ENCODE measurements at regions not wholly inside any gene's neighbourhood (a gene's known extent, or its start where the extent isn't known, plus 50 kb on each side); places are given as distances from the start of the nearest gene placed in this dataset.

- Histone ChIP-seq H3K36me3 (no peaks in the 10 kb centered on the region), H3K4me1 (peaks cover 10% of the 10 kb centered on the region), H3F3A (ENCODE audit: low read depth) (no peaks in the 10 kb centered on the region), H3K9me3 (ENCODE audit: low read depth) (no peaks in the 10 kb centered on the region), H3K27ac (no peak overlapping the region), H3K4me3 (no peak overlapping the region), H3K4me2 (no peak overlapping the region), H2AFZ (replicated peaks) (no peak overlapping the region), H3K79me2 (ENCODE audit: low read depth) (no peaks in the 10 kb centered on the region), H3K27me3 (no peaks in the 10 kb centered on the region), H4K20me1 (ENCODE audit: low read depth) (no peaks in the 10 kb centered on the region), H3K9ac (no peak overlapping the region)
- no peak overlapping the region for H3K27ac Mint-ChIP-seq
- H3K36me3 Mint-ChIP-seq, result no peaks in the 10 kb centered on the region
- H3K4me1 Mint-ChIP-seq, result peaks cover 8% of the 10 kb centered on the region
- no peak overlapping the region for H3K4me3 Mint-ChIP-seq
- TF ChIP-seq CTCF (IDR thresholded peaks at IDR 0.05), result no peak
- no peak for TF ChIP-seq EZH2phosphoT487 (IDR thresholded peaks at IDR 0.05)
- no peak for TF ChIP-seq EZH2 (IDR thresholded peaks at IDR 0.05)
- no peaks in the 10 kb centered on the region for H3K27me3 Mint-ChIP-seq (ENCODE audit: insufficient read depth, low read depth)
- H3K9me3 Mint-ChIP-seq, result no peaks in the 10 kb centered on the region
- no peak for DNase-seq (ENCODE audit: low spot score)
These were observed 59.2 kb upstream of the TMEM47 start for GRCh38 chrX:34716302-34716701.

GRCh38 chrX:34734383-34734782 is 77.3 kb upstream of the TMEM47 start:
- TF ChIP-seq CTCF (IDR thresholded peaks at IDR 0.05), result no peak
- no peak for TF ChIP-seq EZH2phosphoT487 (IDR thresholded peaks at IDR 0.05)
- TF ChIP-seq EZH2 (IDR thresholded peaks at IDR 0.05), result no peak
- DNase-seq (ENCODE audit: low spot score), result no peak
- Mint-ChIP-seq H3K36me3 (no peaks in the 10 kb centered on the region), H3K4me1 (no peaks in the 10 kb centered on the region), H3K27ac (no peak overlapping the region), H3K4me3 (no peak overlapping the region), H3K27me3 (ENCODE audit: insufficient read depth, low read depth) (peaks cover 3% of the 10 kb centered on the region), H3K9me3 (no peaks in the 10 kb centered on the region)
- Histone ChIP-seq H3K27me3 (no peaks in the 10 kb centered on the region), H3K9ac (no peak overlapping the region), H4K20me1 (ENCODE audit: low read depth) (no peaks in the 10 kb centered on the region), H3F3A (ENCODE audit: low read depth) (no peaks in the 10 kb centered on the region), H3K4me3 (no peak overlapping the region), H3K79me2 (ENCODE audit: low read depth) (no peaks in the 10 kb centered on the region), H2AFZ (replicated peaks) (no peak overlapping the region), H3K4me2 (no peak overlapping the region), H3K4me1 (no peaks in the 10 kb centered on the region), H3K36me3 (no peaks in the 10 kb centered on the region), H3K27ac (no peak overlapping the region), H3K9me3 (ENCODE audit: low read depth) (no peaks in the 10 kb centered on the region)

DNA sequence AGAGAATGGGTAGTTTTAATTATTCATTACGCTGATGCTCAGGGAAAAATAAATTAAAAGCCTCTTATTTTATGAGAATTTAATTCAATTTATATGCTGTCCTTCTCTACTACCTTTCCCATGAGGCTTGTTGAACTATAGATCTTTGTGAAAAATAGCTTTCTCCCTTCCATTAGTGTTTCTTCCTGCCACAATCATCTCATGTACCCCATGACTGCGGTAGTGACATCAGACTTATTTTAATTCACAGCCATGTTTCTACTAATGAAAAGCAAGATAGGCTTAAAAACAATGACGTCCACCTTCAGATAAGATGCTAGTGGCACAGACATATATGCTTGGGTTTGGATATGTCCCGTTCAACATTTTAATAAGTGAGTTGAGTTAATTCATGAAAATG is 87.4 kb upstream of the TMEM47 start:
- Mint-ChIP-seq H3K27me3 (ENCODE audit: insufficient read depth, low read depth) (peaks cover 3% of the 10 kb centered on the region), H3K9me3 (peaks cover 7% of the 10 kb centered on the region), H3K4me1 (no peaks in the 10 kb centered on the region), H3K36me3 (no peaks in the 10 kb centered on the region), H3K4me3 (no peak overlapping the region), H3K27ac (no peak overlapping the region)
- no peaks in the 10 kb centered on the region for H3K9me3 ChIP-seq (ENCODE audit: low read depth)
- no peak overlapping the region for H3K27ac ChIP-seq
- H3K4me1 ChIP-seq, result no peaks in the 10 kb centered on the region
- H4K20me1 ChIP-seq (ENCODE audit: low read depth), result no peaks in the 10 kb centered on the region
- no peaks in the 10 kb centered on the region for H3F3A ChIP-seq (ENCODE audit: low read depth)
- H3K4me3 ChIP-seq, result no peak overlapping the region
- DNase-seq (ENCODE audit: low spot score), result no peak
- no peaks in the 10 kb centered on the region for H3K36me3 ChIP-seq
- no peaks in the 10 kb centered on the region for H3K79me2 ChIP-seq (ENCODE audit: low read depth)
- no peak overlapping the region for H2AFZ ChIP-seq (replicated peaks)
- H3K4me2 ChIP-seq, result no peak overlapping the region
- TF ChIP-seq CTCF (IDR thresholded peaks at IDR 0.05) (no peak), EZH2phosphoT487 (IDR thresholded peaks at IDR 0.05) (no peak), EZH2 (IDR thresholded peaks at IDR 0.05) (no peak)
- H3K27me3 ChIP-seq, result no peaks in the 10 kb centered on the region
- no peak overlapping the region for H3K9ac ChIP-seq

Measured in neural progenitor cell (in vitro differentiated cells).